Naive B cell (primary cell): ENCODE measurements at regions not wholly inside any gene's neighbourhood (a gene's known extent, or its start where the extent isn't known, plus 50 kb on each side); places are given as distances from the start of the nearest gene placed in this dataset.

Source experiments
- ATAC-seq, 2 donors: fragments of 150-1000 bp; cut with Tn5 transposase; 2 replicates each; pipeline ENCODE4 v1.10.0; 2021; ENCODE audit warnings: low read depth in 2 of 2, mild to moderate bottlenecking in 2 of 2, moderate library complexity in 2 of 2
- DNase-seq: peaks from one replicate; pipeline ENCODE4 v3.0.0; 2022
- H3K27ac Mint-ChIP-seq, 6 donors: one replicate each; pipeline ENCODE4 v1.8.0; 2020 to 2022; ENCODE audit warnings: mild to moderate bottlenecking in 6 of 6, mixed read lengths in 6 of 6, moderate library complexity in 5 of 6, inconsistent platforms in 2 of 6
- H3K27me3 Mint-ChIP-seq, 3 donors: one replicate each; pipeline ENCODE4 v1.8.0; 2021 to 2022; ENCODE audit warnings: mixed read lengths in 3 of 3, mild to moderate bottlenecking in 1 of 3
- H3K36me3 Mint-ChIP-seq, 2 donors: one replicate each; pipeline ENCODE4 v1.8.0; 2020 to 2022; ENCODE audit warnings: mixed read lengths in 2 of 2, inconsistent platforms in 1 of 2, mild to moderate bottlenecking in 1 of 2
- H3K4me1 Mint-ChIP-seq, 3 donors: one replicate each; pipeline ENCODE4 v1.8.0; 2020 to 2022; ENCODE audit warnings: mixed read lengths in 3 of 3, inconsistent platforms in 1 of 3, mild to moderate bottlenecking in 1 of 3, moderate library complexity in 1 of 3
- H3K4me3 Mint-ChIP-seq, 8 donors: one replicate each; pipeline ENCODE4 v1.8.0; 2020 to 2022; ENCODE audit warnings: mild to moderate bottlenecking in 8 of 8, mixed read lengths in 8 of 8, moderate library complexity in 8 of 8, inconsistent platforms in 2 of 8
- H3K9me3 Mint-ChIP-seq, 7 donors: one replicate each; pipeline ENCODE4 v1.8.0; 2020 to 2022; ENCODE audit warnings: mixed read lengths in 7 of 7, mild to moderate bottlenecking in 5 of 7, inconsistent platforms in 2 of 7, moderate library complexity in 1 of 7

- Mint-ChIP-seq H3K4me3 (no peak overlapping the region), H3K36me3 (peaks cover 0 to 7% of the 10 kb centered on the region in 2 donors), H3K9me3 (peaks cover 0 to 5% (median 0%) of the 10 kb centered on the region in 7 donors), H3K27me3 (peaks cover 26 to 58% (median 36%) of the 10 kb centered on the region in 3 donors), H3K4me1 (peaks cover 4 to 10% (median 10%) of the 10 kb centered on the region in 3 donors), H3K27ac (no peak overlapping the region)
- ATAC-seq (no peak), DNase-seq (no peak)
Measured at GRCh38 chr1:18005238-18005637, 102.4 kb upstream of the IGSF21 start.

GRCh38 chr1:18007391-18008041 lies 100.1 kb upstream of the IGSF21 start:
- Mint-ChIP-seq H3K36me3 (peaks cover 0 to 7% of the 10 kb centered on the region in 2 donors), H3K27ac (no peak overlapping the region), H3K4me3 (no peak overlapping the region), H3K4me1 (peaks cover 0 to 3% (median 0%) of the 10 kb centered on the region in 3 donors), H3K27me3 (peaks cover 37 to 58% (median 41%) of the 10 kb centered on the region in 3 donors), H3K9me3 (peaks cover 0 to 5% (median 2%) of the 10 kb centered on the region in 7 donors)
- DNase-seq (no peak), ATAC-seq (no peak)

DNA sequence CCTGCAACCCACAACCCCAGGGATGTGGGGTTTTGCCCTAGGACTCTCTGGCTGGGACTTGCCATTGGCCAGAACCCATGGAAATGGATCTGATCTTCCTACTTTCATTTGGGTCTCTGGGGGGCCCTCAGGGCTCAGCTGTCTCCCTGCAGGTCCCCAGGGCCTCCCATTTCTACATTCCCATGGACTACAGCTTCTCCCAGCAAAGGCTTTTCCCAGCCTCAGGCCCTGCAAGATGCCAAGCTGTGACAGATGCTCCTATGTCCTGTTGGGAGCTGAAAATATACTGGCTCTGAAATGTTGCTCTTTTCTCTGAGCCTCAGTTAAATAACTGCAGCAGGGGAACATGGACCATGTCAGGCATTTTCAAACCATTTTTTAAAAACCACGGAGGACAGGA lies 99.5 kb upstream of the IGSF21 start:
- ATAC-seq: no peak
- no peak overlapping the region for H3K27ac Mint-ChIP-seq

GRCh38 chr1:18009055-18009454 lies 98.5 kb upstream of the IGSF21 start:
- H3K4me3 Mint-ChIP-seq: no peak overlapping the region
- no peak for ATAC-seq
- peaks cover 0 to 4% (median 0%) of the 10 kb centered on the region in 7 donors for H3K9me3 Mint-ChIP-seq

More for the DNA sequence above, 99.5 kb upstream of the IGSF21 start:
- Mint-ChIP-seq H3K36me3 (peaks cover 0 to 6% of the 10 kb centered on the region in 2 donors), H3K9me3 (peaks cover 0 to 5% (median 2%) of the 10 kb centered on the region in 7 donors), H3K4me3 (no peak overlapping the region), H3K4me1 (peaks cover 0 to 3% (median 0%) of the 10 kb centered on the region in 3 donors), H3K27me3 (peaks cover 37 to 55% (median 40%) of the 10 kb centered on the region in 3 donors)
- DNase-seq: no peak

GRCh38 chr1:18009478-18009961 lies 98.1 kb upstream of the IGSF21 start:
- DNase-seq (no peak), ATAC-seq (no peak)
- no peaks in the 10 kb centered on the region for H3K4me1 Mint-ChIP-seq
- H3K4me3 Mint-ChIP-seq: no peak overlapping the region
- no peak overlapping the region for H3K27ac Mint-ChIP-seq
- peaks cover 0 to 4% (median 0%) of the 10 kb centered on the region in 7 donors for H3K9me3 Mint-ChIP-seq
- no peaks in the 10 kb centered on the region for H3K36me3 Mint-ChIP-seq
- peaks cover 37 to 40% (median 37%) of the 10 kb centered on the region in 3 donors for H3K27me3 Mint-ChIP-seq

More at GRCh38 chr1:18009055-18009454, 98.5 kb upstream of the IGSF21 start:
- Mint-ChIP-seq H3K27ac (no peak overlapping the region), H3K27me3 (peaks cover 34 to 45% (median 39%) of the 10 kb centered on the region in 3 donors), H3K36me3 (no peaks in the 10 kb centered on the region), H3K4me1 (no peaks in the 10 kb centered on the region)
- DNase-seq: no peak

DNA sequence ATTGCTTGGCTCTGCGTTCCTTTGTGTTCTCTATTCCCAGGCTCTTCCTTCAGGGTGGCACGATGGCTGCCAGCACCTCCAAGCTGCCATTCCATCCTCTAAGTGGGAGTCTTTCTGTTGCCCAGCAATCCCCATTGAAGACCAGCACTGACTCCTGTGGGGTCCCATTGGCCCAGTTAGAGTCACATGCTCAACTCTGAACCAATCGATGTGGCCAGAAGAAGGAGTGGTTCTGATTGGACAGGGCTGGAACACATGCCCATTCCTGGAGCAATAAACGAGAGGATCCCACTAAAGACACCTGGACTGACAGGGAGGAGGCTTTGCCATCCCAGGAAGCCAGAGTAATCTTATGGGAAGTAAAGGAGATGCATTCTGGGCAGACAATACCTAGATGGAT lies 97.2 kb upstream of the IGSF21 start:
- Mint-ChIP-seq H3K27me3 (peaks cover 36 to 46% (median 41%) of the 10 kb centered on the region in 3 donors), H3K4me1 (no peaks in the 10 kb centered on the region), H3K9me3 (peaks cover 0 to 4% (median 0%) of the 10 kb centered on the region in 7 donors), H3K36me3 (no peaks in the 10 kb centered on the region), H3K27ac (no peak overlapping the region), H3K4me3 (no peak overlapping the region)
- DNase-seq (no peak), ATAC-seq (no peak)

DNA sequence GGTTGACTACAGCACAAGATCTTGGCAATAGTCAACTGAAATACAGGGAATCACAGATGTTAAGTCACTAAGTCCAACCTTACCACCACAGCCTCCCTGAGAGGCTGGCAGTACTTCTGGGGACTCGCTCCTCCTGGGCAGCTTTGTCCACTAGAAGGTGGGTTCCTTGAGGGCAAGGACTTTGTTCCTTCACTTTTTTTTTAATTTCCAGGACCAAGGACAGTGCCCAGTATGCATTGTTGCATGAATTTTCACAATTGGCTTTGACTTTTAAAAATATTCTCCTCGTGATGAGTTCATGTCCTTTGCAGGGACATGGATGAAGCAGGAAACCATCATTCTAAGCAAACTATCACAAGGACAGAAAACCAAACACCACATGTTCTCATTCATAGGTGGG lies 96.7 kb upstream of the IGSF21 start:
- Mint-ChIP-seq H3K27ac (peak overlapping the region in 1 of 6 donors; percentile 55), H3K27me3 (peaks cover 35 to 46% (median 42%) of the 10 kb centered on the region in 3 donors), H3K36me3 (no peaks in the 10 kb centered on the region), H3K4me1 (no peaks in the 10 kb centered on the region), H3K4me3 (no peak overlapping the region), H3K9me3 (peaks cover 0 to 4% (median 0%) of the 10 kb centered on the region in 7 donors)
- ATAC-seq (no peak), DNase-seq (no peak)

- no peaks in the 10 kb centered on the region for H3K36me3 Mint-ChIP-seq
- ATAC-seq (no peak), DNase-seq (no peak)
- peaks cover 28 to 47% (median 39%) of the 10 kb centered on the region in 3 donors for H3K27me3 Mint-ChIP-seq
- H3K4me3 Mint-ChIP-seq: no peak overlapping the region
- H3K4me1 Mint-ChIP-seq: no peaks in the 10 kb centered on the region
- peak overlapping the region in 1 of 6 donors; percentile 25 for H3K27ac Mint-ChIP-seq
- H3K9me3 Mint-ChIP-seq: peaks cover 0 to 4% (median 0%) of the 10 kb centered on the region in 7 donors
Measured at GRCh38 chr1:18011703-18012102, 95.9 kb upstream of the IGSF21 start.

DNA sequence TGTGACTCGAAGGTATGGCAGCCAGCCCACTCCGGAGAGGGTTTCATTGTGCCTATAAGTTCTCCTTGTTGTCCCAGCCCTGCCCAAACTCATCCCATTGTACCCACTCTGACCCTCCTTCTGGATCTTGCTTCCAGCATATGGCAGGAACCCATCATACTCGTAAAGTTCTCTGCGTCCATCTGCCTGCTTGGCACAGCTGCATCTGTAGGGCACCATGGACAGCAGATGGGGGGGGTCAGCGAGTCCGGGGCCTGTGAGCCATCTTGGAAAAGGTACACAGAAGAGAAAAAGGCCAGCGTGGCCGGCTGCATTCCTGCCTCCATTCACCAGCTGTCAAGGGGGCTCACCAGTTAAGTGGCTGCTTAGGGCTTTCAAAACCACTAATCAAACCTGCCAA lies 94.9 kb upstream of the IGSF21 start:
- ATAC-seq (no peak), DNase-seq (no peak)
- Mint-ChIP-seq H3K27me3 (peaks cover 20 to 43% (median 39%) of the 10 kb centered on the region in 3 donors), H3K36me3 (no peaks in the 10 kb centered on the region), H3K4me3 (no peak overlapping the region), H3K4me1 (no peaks in the 10 kb centered on the region), H3K27ac (no peak overlapping the region), H3K9me3 (peaks cover 0 to 4% (median 0%) of the 10 kb centered on the region in 7 donors)

GRCh38 chr1:18013216-18013615 lies 94.4 kb upstream of the IGSF21 start:
- H3K27ac Mint-ChIP-seq: no peak overlapping the region
- ATAC-seq: no peak
- DNase-seq: no peak
- peaks cover 20 to 41% (median 39%) of the 10 kb centered on the region in 3 donors for H3K27me3 Mint-ChIP-seq
- no peak overlapping the region for H3K4me3 Mint-ChIP-seq
- H3K9me3 Mint-ChIP-seq: peaks cover 0 to 4% (median 0%) of the 10 kb centered on the region in 7 donors
- no peaks in the 10 kb centered on the region for H3K4me1 Mint-ChIP-seq
- H3K36me3 Mint-ChIP-seq: no peaks in the 10 kb centered on the region

DNA sequence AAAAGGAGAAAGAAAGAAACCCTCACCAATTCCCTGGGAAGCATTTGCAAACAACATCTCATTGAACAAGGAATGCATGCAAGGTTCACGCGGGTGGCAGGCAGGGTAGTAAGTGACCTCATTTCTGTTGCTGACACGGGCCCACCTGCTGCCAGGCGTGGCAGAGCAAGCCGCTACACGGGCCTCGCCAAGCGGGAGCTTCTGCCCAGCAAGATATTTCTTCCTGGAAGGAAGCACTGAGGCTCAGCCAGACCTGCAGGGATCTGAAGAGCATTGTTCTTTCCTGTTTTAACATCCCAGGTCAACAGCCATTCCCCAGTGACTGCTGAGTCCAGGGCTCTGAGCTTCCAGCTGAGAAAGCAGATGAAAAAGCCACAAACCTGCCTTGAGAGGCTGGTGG lies 91.9 kb upstream of the IGSF21 start:
- H3K9me3 Mint-ChIP-seq: peaks cover 0 to 1% (median 0%) of the 10 kb centered on the region in 7 donors
- no peak overlapping the region for H3K4me3 Mint-ChIP-seq
- ATAC-seq: no peak
- peaks cover 16 to 38% (median 31%) of the 10 kb centered on the region in 3 donors for H3K27me3 Mint-ChIP-seq
- H3K4me1 Mint-ChIP-seq: peaks cover 5 to 10% (median 7%) of the 10 kb centered on the region in 3 donors
- no peak overlapping the region for H3K27ac Mint-ChIP-seq
- no peak for DNase-seq
- H3K36me3 Mint-ChIP-seq: no peaks in the 10 kb centered on the region

- Mint-ChIP-seq H3K4me1 (peaks cover 5 to 10% (median 7%) of the 10 kb centered on the region in 3 donors), H3K27ac (no peak overlapping the region), H3K9me3 (peaks cover 0 to 3% (median 0%) of the 10 kb centered on the region in 7 donors), H3K36me3 (no peaks in the 10 kb centered on the region), H3K4me3 (peak overlapping the region in 1 of 8 donors; percentile 30), H3K27me3 (peaks cover 30 to 37% (median 34%) of the 10 kb centered on the region in 3 donors)
- ATAC-seq: no peak
- no peak for DNase-seq
Measured at GRCh38 chr1:18018366-18018765, 89.2 kb upstream of the IGSF21 start.

DNA sequence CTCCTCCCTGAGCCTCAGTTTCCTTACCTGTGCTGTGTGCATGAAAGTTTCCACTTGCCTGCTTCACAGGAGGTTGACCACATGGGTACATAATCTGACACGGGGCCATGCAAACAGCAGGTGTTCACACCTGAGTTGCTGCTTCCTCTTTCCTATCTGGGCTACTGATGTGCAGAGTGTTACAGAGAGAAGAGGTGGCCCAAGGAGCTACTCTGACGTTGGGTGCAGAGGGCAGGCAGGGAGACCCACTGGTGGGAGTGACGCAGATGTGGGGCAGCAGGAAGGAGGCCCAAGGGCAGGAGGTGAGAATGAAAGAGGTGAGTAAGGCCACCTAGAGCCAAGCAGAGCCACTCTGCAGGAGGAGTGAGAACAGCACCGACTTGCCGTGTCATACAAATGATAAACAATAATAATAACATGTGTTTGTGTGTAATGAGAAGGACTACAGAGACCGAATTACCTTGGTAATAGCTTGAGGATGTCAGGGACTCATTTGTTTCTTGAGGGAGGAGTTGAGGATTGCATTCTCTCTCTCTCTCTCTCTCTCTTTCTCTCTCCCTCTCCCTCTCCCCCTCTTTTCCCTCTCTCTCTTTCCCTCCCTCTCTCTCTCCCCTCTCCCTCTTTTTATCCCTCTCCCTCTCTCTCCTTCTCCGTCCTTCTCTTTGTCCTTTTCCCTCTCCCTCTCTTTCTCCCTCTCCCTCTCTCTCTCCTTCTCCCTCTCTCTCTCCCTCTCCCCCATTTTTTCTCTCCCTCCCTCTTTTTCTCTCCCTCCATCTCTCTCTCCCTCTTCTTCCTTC lies 87.4 kb upstream of the IGSF21 start:
- H3K36me3 Mint-ChIP-seq: no peaks in the 10 kb centered on the region
- no peak overlapping the region for H3K27ac Mint-ChIP-seq
- H3K27me3 Mint-ChIP-seq: peaks cover 27 to 32% (median 31%) of the 10 kb centered on the region in 3 donors
- peak overlapping the region in 2 of 8 donors; percentile 2 to 57 for H3K4me3 Mint-ChIP-seq
- peaks cover 5 to 10% (median 7%) of the 10 kb centered on the region in 3 donors for H3K4me1 Mint-ChIP-seq
- H3K9me3 Mint-ChIP-seq: peaks cover 0 to 3% (median 0%) of the 10 kb centered on the region in 7 donors
- no peak for DNase-seq
- peak in 1 of 2 donors; percentile 37 for ATAC-seq
